SK-N-SH (cell line): ENCODE measurements at regions not wholly inside any gene's neighbourhood (a gene's known extent, or its start where the extent isn't known, plus 50 kb on each side); places are given as distances from the start of the nearest gene placed in this dataset.

ENCODE experiments used
- CTCF ChIA-PET: fragments of 300-600, 350-600 bp; formaldehyde crosslinking; extraction: SDS; loops from one replicate; lab custom pipeline; 2021; lab: Yijun Ruan, JAX
- POLR2A ChIA-PET: fragments of 350-600 bp; sonication (Branson Sonifier 250); formaldehyde crosslinking; extraction: SDS; loops from one replicate; lab custom pipeline; 2020; ENCODE audit warnings: antibody characterized with exemption, inconsistent platforms; lab: Yijun Ruan, JAX
- DNase-seq: peaks from one replicate; pipeline ENCODE4 v3.0.0; 2012
- H2AFZ ChIP-seq: fragments of 200-600 bp; sonication (generic); 2 replicates; pipeline ENCODE4 v1.8.1; 2016; ENCODE audit warnings: antibody characterized with exemption, mild to moderate bottlenecking, low read depth
- H3F3A ChIP-seq: fragments of 200-600 bp; sonication (generic); replicated peaks from 2 replicates; pipeline ENCODE3; 2016; ENCODE audit warnings: antibody characterized with exemption, mild to moderate bottlenecking; ENCODE audit not compliant: insufficient read depth
- H3K27ac ChIP-seq, 2 experiments: fragments of 200-500 bp in 1 of 2; fragments of 200-600 bp in 1 of 2; sonication (Bioruptor generic) in 1 of 2; sonication (generic), shearing (Covaris generic) in 1 of 2; 2 replicates each; pipeline versions ENCODE4 v1.5.1 to v1.6.1; 2014 to 2016; ENCODE audit warnings: low read depth in 2 of 2, inconsistent platforms in 1 of 2, low read length in 1 of 2, mild to moderate bottlenecking in 1 of 2, mixed read lengths in 1 of 2
- H3K27me3 ChIP-seq: fragments of 200-600 bp; sonication (generic), shearing (Covaris generic); 2 replicates; pipeline ENCODE4 v1.6.1; 2016; ENCODE audit warnings: mixed run types; ENCODE audit not compliant: insufficient read depth
- H3K36me3 ChIP-seq, 2 experiments: fragments of 200-500 bp in 1 of 2; fragments of 200-600 bp in 1 of 2; sonication (Bioruptor generic) in 1 of 2; sonication (generic) in 1 of 2; replicated peaks in 1 of 2; 2 replicates each; pipeline versions ENCODE3 to v1.5.1; 2014 to 2016; ENCODE audit warnings: low read length in 1 of 2, mild to moderate bottlenecking in 1 of 2; ENCODE audit not compliant: insufficient read depth in 2 of 2, control insufficient read depth in 1 of 2
- H3K4me1 ChIP-seq, 2 experiments: fragments of 200-500 bp in 1 of 2; fragments of 200-600 bp in 1 of 2; sonication (Bioruptor generic) in 1 of 2; sonication (generic), shearing (Covaris generic) in 1 of 2; 2 replicates each; pipeline versions ENCODE4 v1.5.1 to v1.6.1; 2014 to 2016; ENCODE audit warnings: low read depth in 1 of 2, low read length in 1 of 2, mixed run types in 1 of 2; ENCODE audit not compliant: insufficient read depth in 2 of 2, control insufficient read depth in 1 of 2
- H3K4me2 ChIP-seq: fragments of 200-600 bp; sonication (generic), shearing (Covaris generic); 2 replicates; pipeline ENCODE4 v1.6.1; 2017; ENCODE audit warnings: mixed run types
- H3K4me3 ChIP-seq, 2 experiments: fragments of 200-500 bp in 1 of 2; fragments of 200-600 bp in 1 of 2; sonication (Bioruptor generic) in 1 of 2; sonication (generic), shearing (Covaris generic) in 1 of 2; 2 replicates each; pipeline versions ENCODE4 v1.5.1 to v1.8.1; 2014 to 2016; ENCODE audit warnings: low read depth in 2 of 2, inconsistent platforms in 1 of 2, low read length in 1 of 2, mild to moderate bottlenecking in 1 of 2, mixed read lengths in 1 of 2, moderate library complexity in 1 of 2
- H3K79me2 ChIP-seq: fragments of 200-600 bp; sonication (generic); 2 replicates; pipeline ENCODE4 v1.8.1; 2017; ENCODE audit warnings: mild to moderate bottlenecking; ENCODE audit not compliant: insufficient read depth
- H3K9ac ChIP-seq: fragments of 200-600 bp; sonication (generic); 2 replicates; pipeline ENCODE4 v1.6.1; 2017; ENCODE audit warnings: mixed run types
- H3K9me2 ChIP-seq: fragments of 200-600 bp; sonication (generic); 2 replicates; pipeline ENCODE4 v1.6.1; 2017; ENCODE audit warnings: mixed run types
- H3K9me3 ChIP-seq: fragments of 200-600 bp; sonication (generic); 2 replicates; pipeline ENCODE4 v1.6.1; 2017; ENCODE audit warnings: mixed run types, mild to moderate bottlenecking, moderate library complexity
- H4K20me1 ChIP-seq: fragments of 200-600 bp; sonication (generic); 2 replicates; pipeline ENCODE4 v1.6.1; 2017; ENCODE audit warnings: mild to moderate bottlenecking, mixed run types; ENCODE audit not compliant: insufficient read depth
- FOSL2 ChIP-seq: IDR thresholded peaks from 2 replicates; pipeline ENCODE4 v1.4.0; 2012; ENCODE audit warnings: low read depth, mild to moderate bottlenecking, moderate library complexity, borderline replicate concordance
- FOXJ3 ChIP-seq: sonication (generic); formaldehyde crosslinking; IDR thresholded peaks from 2 replicates; pipeline ENCODE4 v1.5.1; 2020; ENCODE audit warnings: mild to moderate bottlenecking, missing genetic modification reagents
- MXI1 ChIP-seq: IDR thresholded peaks from 2 replicates; pipeline ENCODE4 v1.6.1; 2012; ENCODE audit warnings: mild to moderate bottlenecking, low read depth, low read length, improper control_type of control experiment
- REST ChIP-seq: IDR thresholded peaks from 2 replicates; pipeline ENCODE4 v1.6.1; 2012; ENCODE audit warnings: mild to moderate bottlenecking, low read depth, low read length, moderate library complexity
- SIN3A ChIP-seq: IDR thresholded peaks from 2 replicates; pipeline ENCODE4 v1.6.1; 2012; ENCODE audit warnings: low read depth, mild to moderate bottlenecking, low read length, moderate library complexity, borderline replicate concordance
- USF1 ChIP-seq: IDR thresholded peaks from 2 replicates; pipeline ENCODE4 v1.4.0; 2012; ENCODE audit warnings: low read depth, borderline replicate concordance
- ZBTB33 ChIP-seq: IDR thresholded peaks from 2 replicates; pipeline ENCODE4 v1.4.0; 2012; ENCODE audit warnings: low read depth, borderline replicate concordance
- whole genome bisulfite sequencing: methylation state at CpG from one replicate; pipeline ENCODE4 v1.1.6; 2017; ENCODE audit warnings: low lambda C conversion rate; 5-methylcytosine and 5-hydroxymethylcytosine counted together

- H3K9me3 ChIP-seq = no peaks in the 10 kb centered on the region
- TF ChIP-seq USF1 (no peak), MXI1 (no peak), REST (no peak)
- 65% methylated on average over 2 of the region's 2 CpGs for WGBS
- no peak overlapping the region for H2AFZ ChIP-seq
- no peaks in the 10 kb centered on the region for H3K9me2 ChIP-seq
- no peak overlapping the region for H3K27ac ChIP-seq
- ChIA-PET CTCF (interaction anchor here (0.9 kb wide), 1 partner anchor 13 kb away, joined by 3 read pairs; no protein-coding TSS in a partner anchor), POLR2A (no interaction called here)
- H3K79me2 ChIP-seq = no peaks in the 10 kb centered on the region
- H3K4me1 ChIP-seq = no peaks in the 10 kb centered on the region; a peak in 1 of 4 replicates
- no peak overlapping the region for H3K4me2 ChIP-seq
- no peak for DNase-seq
- no peaks in the 10 kb centered on the region for H3K36me3 ChIP-seq
- H3K4me3 ChIP-seq = no peak overlapping the region
- H3K27me3 ChIP-seq = no peaks in the 10 kb centered on the region
- no peak overlapping the region for H3K9ac ChIP-seq
- H3F3A ChIP-seq = no peaks in the 10 kb centered on the region
- H4K20me1 ChIP-seq = no peaks in the 10 kb centered on the region
Measured at GRCh38 chr2:158914731-158915130, 53.7 kb upstream of the TANC1 start.

GRCh38 chr2:158917121-158917520 is 51.3 kb upstream of the TANC1 start:
- Histone ChIP-seq H3K27me3 (no peaks in the 10 kb centered on the region), H3K4me3 (no peak overlapping the region), H4K20me1 (no peaks in the 10 kb centered on the region), H3K9me2 (no peaks in the 10 kb centered on the region), H3K9me3 (no peaks in the 10 kb centered on the region), H3K27ac (no peak overlapping the region), H2AFZ (no peak overlapping the region; the same call in 1 of the 2 replicates), H3K36me3 (no peaks in the 10 kb centered on the region), H3K4me1 (no peaks in the 10 kb centered on the region; a peak in 2 of 4 replicates), H3K79me2 (no peaks in the 10 kb centered on the region), H3F3A (no peaks in the 10 kb centered on the region), H3K9ac (no peak overlapping the region), H3K4me2 (no peak overlapping the region)
- CTCF ChIA-PET = interaction anchor here (1.3 kb wide), 1 partner anchor 13 kb away, joined by 4 read pairs; no protein-coding TSS in a partner anchor
- POLR2A ChIA-PET = no interaction called here
- TF ChIP-seq FOXJ3 (CRISPR knock-in tag) (no peak), FOSL2 (no peak), ZBTB33 (no peak), SIN3A (no peak)
- WGBS = 80% methylated on average over 2 of the region's 2 CpGs
- DNase-seq = no peak
